Esophagus squamous epithelium (tissue), 4 donors: ENCODE measurements at regions not wholly inside any gene's neighbourhood (a gene's known extent, or its start where the extent isn't known, plus 50 kb on each side); places are given as distances from the start of the nearest gene placed in this dataset.

ENCODE experiments used
- CTCF ChIP-seq, 6 experiments: fragments of 450-650 bp in 4 of 6; fragments of 200-600 bp in 2 of 6; sonication (generic) in 2 of 6; IDR thresholded peaks; one replicate each; pipeline ENCODE4 v1.5.1; 2016 to 2019; ENCODE audit warnings: antibody characterized with exemption in 6 of 6, mild to moderate bottlenecking in 4 of 6, moderate library complexity in 4 of 6
- POLR2A ChIP-seq, 4 donors: fragments of 450-650 bp; IDR thresholded peaks; one replicate each; pipeline ENCODE4 v1.6.1; 2017; ENCODE audit warnings: antibody characterized with exemption in 4 of 4, mild to moderate bottlenecking in 4 of 4, moderate library complexity in 3 of 4

GRCh38 chr15:26182441-26182840 lies 319.3 kb upstream of the ATP10A start:
- TF ChIP-seq CTCF (IDR thresholded peaks at IDR 0.05) (no peak), POLR2A (IDR thresholded peaks at IDR 0.05) (no peak)
